ENCODE measurements at regions not wholly inside any gene's neighbourhood (a gene's known extent, or its start where the extent isn't known, plus 50 kb on each side); places are given as distances from the start of the nearest gene placed in this dataset.

GRCh38 chr7:94330269-94331020 is 64.2 kb upstream of the COL1A2 start:
- no peak for FAIRE-seq
- no peaks in the 10 kb centered on the region for H3K23me2 ChIP-seq (ENCODE audit: low read depth, low read length)
- H3K4me2 ChIP-seq (ENCODE audit: insufficient read depth in 1 of 2, low read depth in 2 of 2, low read length in 2 of 2) = peak overlapping the region in 1 of 2 experiments; percentile 6; a peak in 1 of 4 replicates
- H3K4me1 ChIP-seq (replicated peaks in 1 of 4; ENCODE audit: control insufficient read depth in 3 of 4, insufficient read depth in 4 of 4, low read length in 3 of 4) = no peaks in the 10 kb centered on the region; a peak in 1 of 7 replicates
- H2AK5ac ChIP-seq (ENCODE audit: low read depth, low read length) = no peak overlapping the region
- H4K20me1 ChIP-seq (replicated peaks in 1 of 2; ENCODE audit: control insufficient read depth in 1 of 2, insufficient read depth in 2 of 2, low read length in 2 of 2) = no peaks in the 10 kb centered on the region
- H2BK12ac ChIP-seq (ENCODE audit: low read depth, low read length) = no peak overlapping the region
- H2BK120ac ChIP-seq (replicated peaks; ENCODE audit: low read depth, low read length) = no peak overlapping the region
- ChIA-PET POLR2A (ENCODE audit: partially characterized antibody) (no interaction called here), CTCF (ENCODE audit: partially characterized antibody) (interaction anchor here (1.0 kb wide), 1 partner anchor 42 kb away, joined by 3 read pairs; no protein-coding TSS in a partner anchor)
- H3K4me3 ChIP-seq (ENCODE audit: extremely low read depth in 1 of 4, insufficient read depth in 2 of 4, low read depth in 3 of 4, low read length in 4 of 4) = no peak overlapping the region
- H3K79me2 ChIP-seq (ENCODE audit: control insufficient read depth in 1 of 2, insufficient read depth in 2 of 2, low read length in 2 of 2) = no peaks in the 10 kb centered on the region
- no peak overlapping the region for H3K56ac ChIP-seq (replicated peaks; ENCODE audit: insufficient read length, low read depth, low read length)
- H3K9me3 ChIP-seq (ENCODE audit: insufficient read depth in 2 of 2, low read depth in 1 of 2, low read length in 1 of 2) = no peaks in the 10 kb centered on the region
- DNase-seq (ENCODE audit: low read depth in 1 of 2, low spot score in 2 of 2) = no peak
- H3K4ac ChIP-seq (replicated peaks; ENCODE audit: insufficient read length, low read depth, low read length) = no peak overlapping the region
- H2BK5ac ChIP-seq (ENCODE audit: low read depth, low read length) = no peak overlapping the region
- no peak overlapping the region for H2BK15ac ChIP-seq (ENCODE audit: low read length)
- no peak overlapping the region for H4K91ac ChIP-seq (replicated peaks; ENCODE audit: insufficient read length, low read length)
- H4K5ac ChIP-seq (ENCODE audit: insufficient read length, low read depth, low read length) = no peak overlapping the region
- 75% methylated on average over 7 of the region's 7 CpGs; no CpG with 5 or more reads in 1 of the 2 experiments for WGBS, 2 experiments (ENCODE audit: extremely low coverage in 1 of 2, insufficient coverage in 1 of 2, insufficient read length in 1 of 2, insufficient replicate concordance in 2 of 2, low coverage in 1 of 2, low lambda C conversion rate in 2 of 2, missing lambda C conversion rate in 1 of 2)
- H2BK20ac ChIP-seq (ENCODE audit: low read length) = no peak overlapping the region
- H3K18ac ChIP-seq (ENCODE audit: extremely low read depth, low read length) = no peak overlapping the region
- H3K14ac ChIP-seq (ENCODE audit: insufficient read length) = no peak overlapping the region
- no peaks in the 10 kb centered on the region for H3K79me1 ChIP-seq (ENCODE audit: low read depth, low read length)
- H3K23ac ChIP-seq (ENCODE audit: insufficient read length) = no peak overlapping the region
- no peak overlapping the region for H3K9ac ChIP-seq (replicated peaks in 1 of 4; ENCODE audit: extremely low read depth in 1 of 4, low read depth in 3 of 4, low read length in 3 of 4)
- H3K36me3 ChIP-seq (ENCODE audit: control insufficient read depth in 2 of 4, insufficient read depth in 4 of 4, low read length in 3 of 4) = no peaks in the 10 kb centered on the region
- H4K8ac ChIP-seq (ENCODE audit: extremely low read depth, insufficient read depth, low read length) = no peak overlapping the region
- no peaks in the 10 kb centered on the region for H3K27me3 ChIP-seq (replicated peaks in 1 of 4; ENCODE audit: control insufficient read depth in 3 of 4, extremely low read depth in 1 of 4, insufficient read depth in 3 of 4, low read length in 3 of 4)
- no peak overlapping the region for H2AFZ ChIP-seq (ENCODE audit: low read length)
- H3K27ac ChIP-seq (ENCODE audit: low read depth, low read length) = no peak overlapping the region
- TF ChIP-seq, protein P1, sequence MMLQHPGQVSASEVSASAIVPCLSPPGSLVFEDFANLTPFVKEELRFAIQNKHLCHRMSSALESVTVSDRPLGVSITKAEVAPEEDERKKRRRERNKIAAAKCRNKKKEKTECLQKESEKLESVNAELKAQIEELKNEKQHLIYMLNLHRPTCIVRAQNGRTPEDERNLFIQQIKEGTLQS (IDR thresholded peaks at IDR 0.05; ENCODE audit: insufficient read depth, low read depth, low read length) = no peak
- no peak for TF ChIP-seq NANOG (IDR thresholded peaks at IDR 0.05; ENCODE audit: insufficient read depth, low read depth, low read length, poor library complexity, severe bottlenecking)
- TF ChIP-seq TAF1 (IDR thresholded peaks at IDR 0.05; ENCODE audit: low read depth, low read length) = no peak
- no peak for TF ChIP-seq FOSL1 (IDR thresholded peaks at IDR 0.05; ENCODE audit: insufficient read depth, low read depth, low read length)
- TF ChIP-seq SP2 (IDR thresholded peaks at IDR 0.05; ENCODE audit: low read length) = no peak
- TF ChIP-seq POLR2A (IDR thresholded peaks at IDR 0.05; ENCODE audit: control extremely low read depth in 1 of 2, low read depth in 2 of 2, low read length in 2 of 2) = no peak
- no peak for TF ChIP-seq SIRT6 (IDR thresholded peaks at IDR 0.05; ENCODE audit: low read length)
- TF ChIP-seq CTBP2 (IDR thresholded peaks at IDR 0.05; ENCODE audit: borderline replicate concordance, insufficient read depth, insufficient read length, low read length) = no peak
- TF ChIP-seq SIN3A (conservative IDR thresholded peaks at IDR 0.05 in 1 of 2, IDR thresholded peaks at IDR 0.05 in 1 of 2; ENCODE audit: low read depth in 1 of 2, low read length in 2 of 2) = no peak
- TF ChIP-seq HDAC2 (IDR thresholded peaks at IDR 0.05; ENCODE audit: borderline replicate concordance in 1 of 2, low read depth in 2 of 2, low read length in 2 of 2) = no peak
- no peak for TF ChIP-seq RFX5 (IDR thresholded peaks at IDR 0.05; ENCODE audit: borderline replicate concordance, low read depth, low read length)
- no peak for TF ChIP-seq PHF8 (conservative IDR thresholded peaks at IDR 0.05; ENCODE audit: low read depth, low read length)

Measured in H1 (cell line).